Heart left ventricle (tissue), 16 donors: ENCODE measurements at regions not wholly inside any gene's neighbourhood (a gene's known extent, or its start where the extent isn't known, plus 50 kb on each side); places are given as distances from the start of the nearest gene placed in this dataset.

Experiments used
- ATAC-seq, 4 donors: fragments of 200-7000 bp; cut with Tn5 transposase; one replicate each; pipeline ENCODE4 v1.9.1; 2020 to 2022; ENCODE audit warnings: moderate library complexity in 4 of 4, mild to moderate bottlenecking in 3 of 4, moderate number of reproducible peaks in 1 of 4
- DNase-seq, 5 donors: peaks; one replicate each; pipeline ENCODE4 v3.0.0-alpha.2; 2020
- H3K27ac ChIP-seq, 12 donors: fragments of 200-600 bp; sonication (generic) in 4 of 12; one replicate each; pipeline versions ENCODE4 v1.5.0 to v1.8.0; 2016 to 2022; ENCODE audit warnings: mild to moderate bottlenecking in 2 of 12
- H3K27me3 ChIP-seq, 9 donors: fragments of 200-600 bp; sonication (generic) in 2 of 9; one replicate each; pipeline versions ENCODE4 v1.5.1 to v1.8.0; 2016 to 2022; ENCODE audit warnings: mild to moderate bottlenecking in 3 of 9
- H3K36me3 ChIP-seq, 9 donors: fragments of 200-600 bp; sonication (generic) in 2 of 9; one replicate each; pipeline versions ENCODE4 v1.5.0 to v1.8.0; 2018 to 2022; ENCODE audit warnings: mild to moderate bottlenecking in 2 of 9
- H3K4me1 ChIP-seq, 12 donors: fragments of 200-600 bp; sonication (generic) in 4 of 12; one replicate each; pipeline versions ENCODE4 v1.5.0 to v1.8.0; 2016 to 2022; ENCODE audit warnings: mild to moderate bottlenecking in 3 of 12
- H3K4me3 ChIP-seq, 12 donors: fragments of 200-600 bp; sonication (generic) in 4 of 12; one replicate each; pipeline versions ENCODE4 v1.5.0 to v1.8.0; 2017 to 2022; ENCODE audit warnings: mild to moderate bottlenecking in 9 of 12, moderate library complexity in 4 of 12
- H3K9me3 ChIP-seq, 12 donors: fragments of 200-600 bp; sonication (generic) in 4 of 12; one replicate each; pipeline versions ENCODE4 v1.5.0 to v1.8.0; 2016 to 2022; ENCODE audit warnings: mild to moderate bottlenecking in 1 of 12
- CTCF ChIP-seq, 12 donors: fragments of 200-600 bp; sonication (generic) in 4 of 12; IDR thresholded peaks; one replicate each; pipeline versions ENCODE4 v1.5.0 to v1.8.0; 2018 to 2022; ENCODE audit warnings: antibody characterized with exemption in 12 of 12, mild to moderate bottlenecking in 5 of 12
- POLR2A ChIP-seq, 2 donors: fragments of 450-650 bp; IDR thresholded peaks; one replicate each; pipeline ENCODE4 v1.6.1; 2017; ENCODE audit warnings: antibody characterized with exemption in 2 of 2, mild to moderate bottlenecking in 2 of 2, moderate library complexity in 2 of 2
- WGBS, 4 donors: extraction: QIAGEN DNeasy Blood & Tissue Kit in 2 of 4; methylation state at CpG; one replicate each; pipeline versions ENCODE4 v1.1.5 to v1.1.7; 2013 to 2018; 5-methylcytosine and 5-hydroxymethylcytosine counted together
- intact Hi-C, 10 donors: fragments of 100-400 bp; cut with DNase I; formaldehyde crosslinking; loops; one replicate each; pipeline versions ENCODE4 v1.11.1 to v1.14.2; 2022
- donor health status: ischemic (EF 13 %, LVEDD 7.1; RV severe dilation, severe dysfunction).
- donor health status: healthy with polysubstance abuse.
- donor health status: DM: no; HTN: yes; CAD: no.
- donor health status: DM: no; HTN: no; CAD: no.
- donor health status: ischemic (EF 25% LVEDD 6.9; RV normal size, moderate dysfunction).
- donor health status: ischemic (EF 25% LVEDD 5.7; RV mildly dilated, moderate dysfunction).
- donor health status: healthy.
- donor health status: DM: yes; HTN: yes; CAD: no.
- donor health status: ischemic (EF 35%, LVEDD 5.7; RV mildly dilated, moderate dysfunction).
- donor health status: nonischemic (EF 11% LVEDD 7.7; RV severe dilation, severe dysfunction).
- donor health status: DM: yes; HTN: yes; CAD: no.
- donor health status: PGD.
- donor health status: ischemic (EF 29% LVEDD 5.4; RV normal size, mild dysfunction).
- donor health status: nonischemic (EF 23%, LVEDD 6.1; RV moderate dilation, normal function).

- no peaks in the 10 kb centered on the region for H3K4me1 ChIP-seq
- intact Hi-C loops, result no loop called here
- no peak overlapping the region for H3K27ac ChIP-seq
- H3K36me3 ChIP-seq, result no peaks in the 10 kb centered on the region
- ATAC-seq (no peak), DNase-seq (no peak)
- H3K4me3 ChIP-seq, result no peak overlapping the region
- H3K9me3 ChIP-seq, result peaks cover 0 to 3% (median 0%) of the 10 kb centered on the region in 12 donors
- no peaks in the 10 kb centered on the region for H3K27me3 ChIP-seq
- TF ChIP-seq POLR2A (IDR thresholded peaks at IDR 0.05) (no peak), CTCF (IDR thresholded peaks at IDR 0.05) (no peak)
- 59 to 81% (median 75%) methylated on average over 2 of the region's 2 CpGs for WGBS, 4 donors
Measured at GRCh38 chr18:1691863-1692262, 787.2 kb downstream of the ADCYAP1 start.

GRCh38 chr18:1708006-1708405 is 803.3 kb downstream of the ADCYAP1 start:
- WGBS, 4 donors, result 76 to 79% (median 77%) methylated on average over 2 of the region's 2 CpGs

GRCh38 chr18:1710114-1710513 is 805.4 kb downstream of the ADCYAP1 start:
- intact Hi-C loops, result no loop called here
- Histone ChIP-seq H3K4me3 (no peak overlapping the region), H3K27ac (no peak overlapping the region), H3K36me3 (no peaks in the 10 kb centered on the region), H3K9me3 (no peaks in the 10 kb centered on the region), H3K4me1 (no peaks in the 10 kb centered on the region), H3K27me3 (no peaks in the 10 kb centered on the region)
- ATAC-seq (no peak), DNase-seq (no peak)
- TF ChIP-seq CTCF (IDR thresholded peaks at IDR 0.05), result no peak
- no peak for TF ChIP-seq POLR2A (IDR thresholded peaks at IDR 0.05)
- WGBS, 4 donors, result 68 to 77% (median 73%) methylated on average over 3 of the region's 3 CpGs

More at GRCh38 chr18:1708006-1708405, 803.3 kb downstream of the ADCYAP1 start:
- no peaks in the 10 kb centered on the region for H3K4me1 ChIP-seq
- DNase-seq (no peak), ATAC-seq (no peak)
- TF ChIP-seq CTCF (IDR thresholded peaks at IDR 0.05) (no peak), POLR2A (IDR thresholded peaks at IDR 0.05) (no peak)
- H3K9me3 ChIP-seq, result peaks cover 0 to 7% (median 0%) of the 10 kb centered on the region in 12 donors
- no peak overlapping the region for H3K4me3 ChIP-seq
- no peak overlapping the region for H3K27ac ChIP-seq
- no peaks in the 10 kb centered on the region for H3K27me3 ChIP-seq
- intact Hi-C loops, result no loop called here
- H3K36me3 ChIP-seq, result no peaks in the 10 kb centered on the region

GRCh38 chr18:1732143-1732542 is 827.5 kb downstream of the ADCYAP1 start:
- 83 to 89% (median 88%) methylated on average over 3 of the region's 3 CpGs for WGBS, 4 donors
- Histone ChIP-seq H3K9me3 (no peaks in the 10 kb centered on the region), H3K4me3 (no peak overlapping the region), H3K4me1 (no peaks in the 10 kb centered on the region), H3K27me3 (no peaks in the 10 kb centered on the region), H3K27ac (no peak overlapping the region), H3K36me3 (no peaks in the 10 kb centered on the region)
- DNase-seq (no peak), ATAC-seq (no peak)
- intact Hi-C loops, result no loop called here
- no peak for TF ChIP-seq POLR2A (IDR thresholded peaks at IDR 0.05)

GRCh38 chr18:1746131-1746530 is 825.2 kb downstream of the METTL4 start:
- Histone ChIP-seq H3K4me1 (no peaks in the 10 kb centered on the region), H3K9me3 (no peaks in the 10 kb centered on the region), H3K27me3 (no peaks in the 10 kb centered on the region), H3K27ac (no peak overlapping the region), H3K36me3 (no peaks in the 10 kb centered on the region), H3K4me3 (no peak overlapping the region)
- DNase-seq (no peak), ATAC-seq (no peak)
- intact Hi-C loops, result no loop called here
- TF ChIP-seq CTCF (IDR thresholded peaks at IDR 0.05) (no peak), POLR2A (IDR thresholded peaks at IDR 0.05) (no peak)
